H9 (cell line): ENCODE measurements at regions not wholly inside any gene's neighbourhood (a gene's known extent, or its start where the extent isn't known, plus 50 kb on each side); places are given as distances from the start of the nearest gene placed in this dataset.

Source experiments
- DNase-seq: peaks from one replicate; pipeline ENCODE4 v3.0.0-alpha.2; 2017
- H2AFZ ChIP-seq: one replicate; pipeline ENCODE4 v1.6.1; 2013; ENCODE audit warnings: mild to moderate bottlenecking, low read length, control low read depth, moderate library complexity
- H2AK5ac ChIP-seq: 2 replicates; pipeline ENCODE4 v1.6.1; 2013; ENCODE audit warnings: low read length, control low read depth, mixed read lengths; ENCODE audit not compliant: insufficient read length
- H2BK120ac ChIP-seq: one replicate; pipeline ENCODE4 v1.6.1; 2013; ENCODE audit warnings: low read depth, mild to moderate bottlenecking, low read length, control low read depth, inconsistent platforms; ENCODE audit not compliant: poor library complexity, severe bottlenecking
- H2BK12ac ChIP-seq: 2 replicates; pipeline ENCODE4 v1.6.1; 2013; ENCODE audit warnings: low read length, control low read depth, mixed read lengths, low read depth; ENCODE audit not compliant: insufficient read length
- H2BK15ac ChIP-seq: 2 replicates; pipeline ENCODE4 v1.6.1; 2013; ENCODE audit warnings: low read depth, low read length, control low read depth
- H2BK20ac ChIP-seq: one replicate; pipeline ENCODE4 v1.6.1; 2013; ENCODE audit warnings: low read depth, mild to moderate bottlenecking, low read length, control low read depth, inconsistent platforms; ENCODE audit not compliant: poor library complexity, severe bottlenecking
- H2BK5ac ChIP-seq: 2 replicates; pipeline ENCODE4 v1.6.1; 2013; ENCODE audit warnings: low read length, control low read depth, mixed read lengths; ENCODE audit not compliant: insufficient read length
- H3K14ac ChIP-seq: 2 replicates; pipeline ENCODE4 v1.6.1; 2013; ENCODE audit warnings: low read length, control low read depth; ENCODE audit not compliant: insufficient read depth
- H3K18ac ChIP-seq: 2 replicates; pipeline ENCODE4 v1.6.1; 2013; ENCODE audit warnings: low read depth, mild to moderate bottlenecking, mixed read lengths, low read length, control low read depth; ENCODE audit not compliant: insufficient read length
- H3K23ac ChIP-seq: 2 replicates; pipeline ENCODE4 v1.6.1; 2013; ENCODE audit warnings: low read length, control low read depth, mixed read lengths, low read depth; ENCODE audit not compliant: insufficient read length
- H3K23me2 ChIP-seq: 2 replicates; pipeline ENCODE4 v1.6.1; 2013; ENCODE audit warnings: low read depth, mild to moderate bottlenecking, mixed read lengths, low read length, control low read depth; ENCODE audit not compliant: insufficient read length, poor library complexity, severe bottlenecking
- H3K27ac ChIP-seq: 2 replicates; pipeline ENCODE4 v1.5.1; 2013; ENCODE audit warnings: low read length, control low read depth, mixed read lengths, low read depth; ENCODE audit not compliant: insufficient read length
- H3K27me3 ChIP-seq: 2 replicates; pipeline ENCODE4 v1.6.1; 2013; ENCODE audit warnings: low read length, control low read depth, inconsistent platforms; ENCODE audit not compliant: insufficient read depth
- H3K4ac ChIP-seq: 2 replicates; pipeline ENCODE4 v1.6.1; 2013; ENCODE audit warnings: low read depth, mild to moderate bottlenecking, control low read depth, inconsistent platforms, low read length, moderate library complexity
- H3K4me1 ChIP-seq: 2 replicates; pipeline ENCODE4 v1.6.1; 2013; ENCODE audit warnings: low read length, control low read depth, inconsistent platforms; ENCODE audit not compliant: insufficient read depth
- H3K4me2 ChIP-seq: 2 replicates; pipeline ENCODE4 v1.6.1; 2013; ENCODE audit warnings: low read length, control low read depth, mixed read lengths; ENCODE audit not compliant: insufficient read length, insufficient read depth
- H3K56ac ChIP-seq: 2 replicates; pipeline ENCODE4 v1.6.1; 2013; ENCODE audit warnings: low read depth, mild to moderate bottlenecking, mixed read lengths, low read length, control low read depth; ENCODE audit not compliant: insufficient read length
- H3K79me1 ChIP-seq: 2 replicates; pipeline ENCODE4 v1.6.1; 2013; ENCODE audit warnings: low read depth, mild to moderate bottlenecking, moderate library complexity, low read length, control low read depth, inconsistent platforms; ENCODE audit not compliant: insufficient read depth, poor library complexity, severe bottlenecking
- H3K79me2 ChIP-seq: 2 replicates; pipeline ENCODE4 v1.6.1; 2013; ENCODE audit warnings: low read length, control low read depth, inconsistent platforms; ENCODE audit not compliant: insufficient read depth
- H3K9ac ChIP-seq: 2 replicates; pipeline ENCODE4 v1.6.1; 2013; ENCODE audit warnings: low read length, control low read depth, mixed read lengths; ENCODE audit not compliant: insufficient read length; ENCODE audit errors: extremely low read depth
- H3K9me3 ChIP-seq: one replicate; pipeline ENCODE4 v1.6.1; 2013; ENCODE audit warnings: low read depth, low read length, inconsistent platforms; ENCODE audit not compliant: control insufficient read depth
- H3T11ph ChIP-seq: one replicate; pipeline ENCODE4 v1.6.1; 2013; ENCODE audit warnings: mild to moderate bottlenecking, low read length, control low read depth, inconsistent platforms
- H4K20me1 ChIP-seq: one replicate; pipeline ENCODE4 v1.6.1; 2013; ENCODE audit not compliant: control insufficient read depth, insufficient read length, insufficient read depth
- H4K5ac ChIP-seq: 2 replicates; pipeline ENCODE4 v1.6.1; 2013; ENCODE audit warnings: low read depth, mild to moderate bottlenecking, mixed read lengths, low read length, control low read depth; ENCODE audit not compliant: insufficient read length
- H4K8ac ChIP-seq: replicated peaks from 2 replicates; pipeline ENCODE4 v1.6.1; 2013; ENCODE audit warnings: low read length, control low read depth, mixed read lengths, low read depth; ENCODE audit not compliant: insufficient read length
- H4K91ac ChIP-seq: 2 replicates; pipeline ENCODE4 v1.6.1; 2013; ENCODE audit warnings: low read depth, mild to moderate bottlenecking, moderate library complexity, mixed read lengths, low read length, control low read depth; ENCODE audit not compliant: insufficient read length
- H3K27ac Mint-ChIP-seq, 3 experiments: 2 replicates in 2 of 3; 3 replicates in 1 of 3; pipeline ENCODE4 v1.8.0; 2020 to 2021; ENCODE audit warnings: mixed read lengths in 3 of 3, mild to moderate bottlenecking in 1 of 3, moderate library complexity in 1 of 3
- H3K27me3 Mint-ChIP-seq: 2 replicates; pipeline ENCODE4 v1.8.0; 2021; ENCODE audit warnings: low read depth, mild to moderate bottlenecking, moderate library complexity, mixed read lengths
- H3K36me3 Mint-ChIP-seq, 3 experiments: 2 replicates in 2 of 3; 3 replicates in 1 of 3; pipeline ENCODE4 v1.8.0; 2020 to 2021; ENCODE audit warnings: low read depth in 3 of 3, mixed read lengths in 3 of 3; ENCODE audit not compliant: insufficient read depth in 1 of 3
- H3K4me1 Mint-ChIP-seq, 2 experiments: 2 replicates each; pipeline ENCODE4 v1.8.0; 2020; ENCODE audit warnings: mixed read lengths in 2 of 2
- H3K4me3 Mint-ChIP-seq, 2 experiments: 2 replicates in 1 of 2; 3 replicates in 1 of 2; pipeline ENCODE4 v1.8.0; 2020 to 2021; ENCODE audit warnings: mild to moderate bottlenecking in 2 of 2, mixed read lengths in 2 of 2, moderate library complexity in 1 of 2
- H3K9me3 Mint-ChIP-seq, 2 experiments: 2 replicates in 1 of 2; 3 replicates in 1 of 2; pipeline ENCODE4 v1.8.0; 2020; ENCODE audit warnings: mild to moderate bottlenecking in 2 of 2, mixed read lengths in 2 of 2, moderate library complexity in 1 of 2
- WGBS: extraction: QIAGEN DNeasy Blood & Tissue Kit; methylation state at CpG from one replicate; pipeline ENCODE4 v1.1.7; 2013; ENCODE audit warnings: missing lambda C conversion rate, low lambda C conversion rate, mixed read lengths; ENCODE audit not compliant: insufficient read length; ENCODE audit errors: extremely low coverage; 5-methylcytosine and 5-hydroxymethylcytosine counted together
- TF ChIP-seq, protein P1 (sequence below): fragments of 200-600 bp; sonication (generic); conservative IDR thresholded peaks from 3 replicates; pipeline ENCODE4 v1.8.0; 2021; ENCODE audit warnings: antibody characterized with exemption, mild to moderate bottlenecking

DNA sequence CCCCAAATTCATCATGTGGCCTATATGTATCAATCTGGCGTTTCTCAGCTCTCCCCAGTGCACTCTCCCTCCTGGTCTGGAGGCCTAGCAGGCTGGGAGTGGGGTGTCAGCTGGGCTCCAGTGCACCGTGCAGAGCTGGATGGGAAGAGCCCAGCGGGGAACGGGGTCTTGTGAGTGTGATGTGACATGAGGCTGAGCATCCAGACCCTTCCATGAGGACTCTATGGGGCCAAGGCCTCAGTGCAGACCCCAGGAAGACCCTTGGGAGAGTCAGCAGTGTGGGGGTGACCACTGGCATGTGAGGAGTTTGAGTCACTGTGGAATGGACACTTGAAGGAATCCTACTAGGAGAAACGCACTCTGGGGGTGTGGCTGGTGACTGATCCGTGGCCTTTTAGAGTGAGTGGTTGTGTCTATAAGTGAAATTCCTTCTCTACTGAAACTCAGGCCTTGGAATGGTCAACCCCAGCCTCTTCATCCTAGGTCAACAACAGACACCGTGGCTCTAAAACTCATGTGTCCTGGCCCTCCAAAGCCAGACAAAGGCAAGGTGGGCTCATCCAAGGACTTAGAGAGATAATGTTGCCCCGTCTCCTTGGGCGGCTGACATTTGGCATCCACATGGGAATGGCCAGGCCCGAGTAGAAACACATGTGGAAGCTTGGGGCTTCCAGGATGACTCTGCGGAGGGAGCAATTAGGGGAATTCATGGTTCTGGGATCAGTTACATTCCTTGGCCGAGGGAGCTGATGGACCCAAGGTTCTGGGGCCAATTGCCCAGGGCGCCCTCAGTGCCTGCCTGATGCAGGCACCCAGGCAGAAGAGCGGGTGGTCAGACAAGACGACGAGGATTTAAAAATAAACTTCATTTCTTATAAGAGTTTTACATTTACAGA lies 156.0 kb upstream of the TWIST2 start:
- Histone ChIP-seq H3K9me3 (no peaks in the 10 kb centered on the region), H2AK5ac (no peak overlapping the region), H3K23ac (no peak overlapping the region), H3K56ac (no peak overlapping the region), H2AFZ (no peak overlapping the region), H4K5ac (no peak overlapping the region), H3K14ac (no peak overlapping the region; the same call in 1 of the 2 replicates), H4K20me1 (no peaks in the 10 kb centered on the region), H3T11ph (no peak overlapping the region), H3K18ac (no peak overlapping the region), H4K91ac (no peak overlapping the region), H4K8ac (no peak overlapping the region), H3K9ac (no peak overlapping the region), H3K4me2 (no peak overlapping the region), H3K27ac (no peak overlapping the region), H3K27me3 (no peaks in the 10 kb centered on the region), H3K4ac (no peak overlapping the region), H3K4me1 (no peaks in the 10 kb centered on the region), H2BK15ac (no peak overlapping the region), H2BK5ac (no peak overlapping the region), H3K23me2 (no peaks in the 10 kb centered on the region), H2BK120ac (no peak overlapping the region), H3K79me2 (no peaks in the 10 kb centered on the region), H2BK20ac (no peak overlapping the region), H3K79me1 (no peaks in the 10 kb centered on the region), H2BK12ac (no peak overlapping the region)
- no peak for DNase-seq
- H3K27ac Mint-ChIP-seq: no peak overlapping the region
- H3K27me3 Mint-ChIP-seq: peaks cover 15% of the 10 kb centered on the region
- H3K4me1 Mint-ChIP-seq: no peaks in the 10 kb centered on the region; a peak in 1 of 4 replicates
- WGBS: no CpG with 5 or more reads among the region's 16 CpGs
- TF ChIP-seq, protein P1, sequence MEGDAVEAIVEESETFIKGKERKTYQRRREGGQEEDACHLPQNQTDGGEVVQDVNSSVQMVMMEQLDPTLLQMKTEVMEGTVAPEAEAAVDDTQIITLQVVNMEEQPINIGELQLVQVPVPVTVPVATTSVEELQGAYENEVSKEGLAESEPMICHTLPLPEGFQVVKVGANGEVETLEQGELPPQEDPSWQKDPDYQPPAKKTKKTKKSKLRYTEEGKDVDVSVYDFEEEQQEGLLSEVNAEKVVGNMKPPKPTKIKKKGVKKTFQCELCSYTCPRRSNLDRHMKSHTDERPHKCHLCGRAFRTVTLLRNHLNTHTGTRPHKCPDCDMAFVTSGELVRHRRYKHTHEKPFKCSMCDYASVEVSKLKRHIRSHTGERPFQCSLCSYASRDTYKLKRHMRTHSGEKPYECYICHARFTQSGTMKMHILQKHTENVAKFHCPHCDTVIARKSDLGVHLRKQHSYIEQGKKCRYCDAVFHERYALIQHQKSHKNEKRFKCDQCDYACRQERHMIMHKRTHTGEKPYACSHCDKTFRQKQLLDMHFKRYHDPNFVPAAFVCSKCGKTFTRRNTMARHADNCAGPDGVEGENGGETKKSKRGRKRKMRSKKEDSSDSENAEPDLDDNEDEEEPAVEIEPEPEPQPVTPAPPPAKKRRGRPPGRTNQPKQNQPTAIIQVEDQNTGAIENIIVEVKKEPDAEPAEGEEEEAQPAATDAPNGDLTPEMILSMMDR: no peak
- H3K9me3 Mint-ChIP-seq: no peaks in the 10 kb centered on the region; a peak in 1 of 5 replicates
- no peaks in the 10 kb centered on the region for H3K36me3 Mint-ChIP-seq
- H3K4me3 Mint-ChIP-seq: no peak overlapping the region
